Panc1 (cell line): ENCODE measurements at regions not wholly inside any gene's neighbourhood (a gene's known extent, or its start where the extent isn't known, plus 50 kb on each side); places are given as distances from the start of the nearest gene placed in this dataset.

Source experiments
- ATAC-seq: fragments of 200-7000 bp; cut with Tn5 transposase; 2 replicates; pipeline ENCODE4 v1.9.1; 2020; ENCODE audit warnings: mild to moderate bottlenecking, moderate library complexity
- BruUV-seq: library from RNA; stranded (reverse); fragments of 400-500 nt; replicated peaks from 2 replicates; lab custom pipeline; 2021; lab: Mats Ljungman, UMichigan
- CTCF ChIA-PET: fragments of 300-600 bp; sonication (Branson Sonifier 250); formaldehyde crosslinking; loops from one replicate; lab custom pipeline; 2022; ENCODE audit warnings: antibody characterized with exemption; lab: Charles Lee
- POLR2A ChIA-PET: fragments of 300-600 bp; sonication (Branson Sonifier 250); formaldehyde crosslinking; loops from one replicate; lab custom pipeline; 2022; ENCODE audit warnings: antibody characterized with exemption; lab: Charles Lee
- DNase-seq: peaks from one replicate; pipeline ENCODE4 v3.0.0-alpha.2; 2010; ENCODE audit warnings: low read depth, low spot score
- H3K27ac ChIP-seq: 2 replicates; pipeline ENCODE4 v1.5.1; 2011; ENCODE audit warnings: mild to moderate bottlenecking, low read length, inconsistent platforms
- H3K27me3 ChIP-seq: fragments of 200-500 bp; sonication (Bioruptor generic); 2 replicates; pipeline ENCODE4 v1.6.0; 2014; ENCODE audit warnings: low read length, inconsistent platforms; ENCODE audit not compliant: control insufficient read depth, insufficient read depth
- H3K36me3 ChIP-seq: fragments of 200-500 bp; sonication (Bioruptor generic); 2 replicates; pipeline ENCODE4 v1.5.1; 2014; ENCODE audit warnings: inconsistent platforms, mild to moderate bottlenecking, low read length, moderate library complexity; ENCODE audit not compliant: control insufficient read depth, insufficient read depth
- H3K4me1 ChIP-seq: 2 replicates; pipeline ENCODE4 v1.5.1; 2011; ENCODE audit warnings: inconsistent platforms, mild to moderate bottlenecking, low read length, moderate library complexity; ENCODE audit not compliant: control insufficient read depth, insufficient read depth
- H3K4me3 ChIP-seq, 2 experiments: 2 replicates each; pipeline ENCODE4 v1.5.1; 2011 to 2012; ENCODE audit warnings: low read depth in 2 of 2, low read length in 2 of 2, mild to moderate bottlenecking in 2 of 2, inconsistent platforms in 1 of 2, moderate library complexity in 1 of 2
- H3K9me3 ChIP-seq: fragments of 200-500 bp; sonication (Bioruptor generic); 2 replicates; pipeline ENCODE4 v1.5.1; 2014; ENCODE audit warnings: low read depth, mild to moderate bottlenecking, inconsistent platforms, low read length, moderate library complexity; ENCODE audit not compliant: control insufficient read depth, insufficient read depth
- CTCF ChIP-seq: fragments of 450-650 bp; IDR thresholded peaks from 2 replicates; pipeline ENCODE4 v1.5.1; 2017; ENCODE audit warnings: mild to moderate bottlenecking
- POLR2AphosphoS5 ChIP-seq: IDR thresholded peaks from 2 replicates; pipeline ENCODE4 v1.6.1; 2012; ENCODE audit warnings: mild to moderate bottlenecking, low read depth, low read length, moderate library complexity
- REST ChIP-seq, 2 experiments: IDR thresholded peaks; 2 replicates each; pipeline ENCODE4 v1.6.1; 2011 to 2012; ENCODE audit warnings: low read depth in 2 of 2, control low read depth in 1 of 2, low read length in 1 of 2, mild to moderate bottlenecking in 1 of 2, moderate library complexity in 1 of 2; ENCODE audit not compliant: insufficient read depth in 1 of 2
- SIN3A ChIP-seq: IDR thresholded peaks from 2 replicates; pipeline ENCODE4 v1.6.1; 2012; ENCODE audit warnings: low read depth, mild to moderate bottlenecking, low read length, moderate library complexity, borderline replicate concordance; ENCODE audit not compliant: insufficient read depth
- TCF7L2 ChIP-seq: IDR thresholded peaks from 2 replicates; pipeline ENCODE4 v1.6.1; 2011; ENCODE audit warnings: mild to moderate bottlenecking, low read depth, low read length, inconsistent platforms
- in situ Hi-C: cut with HindIII; loops from 2 replicates; pipeline ENCODE4 v1.10.0; 2016; ENCODE audit warnings: low sequenced_read_pairs, low pct_unique_long_range_greater_than_20kb
- intact Hi-C: fragments of 100-400 bp; cut with micrococcal nuclease; formaldehyde crosslinking; loops from one replicate; pipeline ENCODE4 v1.10.0; 2022; ENCODE audit not compliant: unreplicated experiment

GRCh38 chr4:178136736-178137345 is 694.6 kb upstream of the AGA start:
- DNase-seq (no peak), ATAC-seq (no peak)
- in situ Hi-C loops (no loop called here), intact Hi-C loops (no loop called here)
- POLR2A ChIA-PET: no interaction called here
- CTCF ChIA-PET: interaction anchor here (0.6 kb wide), 1 partner anchor 197 kb away, joined by 3 read pairs; no protein-coding TSS in a partner anchor
- Histone ChIP-seq H3K4me1 (no peaks in the 10 kb centered on the region), H3K9me3 (no peaks in the 10 kb centered on the region), H3K4me3 (no peak overlapping the region), H3K27ac (no peak overlapping the region), H3K27me3 (no peaks in the 10 kb centered on the region), H3K36me3 (no peaks in the 10 kb centered on the region)
- no TSS peak for BruUV-seq
- TF ChIP-seq REST (IDR thresholded peaks at IDR 0.05; ENCODE audit: insufficient read depth in 1 of 2, low read depth in 2 of 2, low read length in 1 of 2) (no peak), CTCF (no peak), TCF7L2 (no peak), SIN3A (no peak), POLR2AphosphoS5 (no peak)

GRCh38 chr4:178137732-178138471 is 695.7 kb upstream of the AGA start:
- no TSS peak for BruUV-seq

More at GRCh38 chr4:178137732-178138471, 695.7 kb upstream of the AGA start:
- Histone ChIP-seq H3K27ac (no peak overlapping the region), H3K4me1 (no peaks in the 10 kb centered on the region), H3K27me3 (no peaks in the 10 kb centered on the region), H3K9me3 (no peaks in the 10 kb centered on the region), H3K4me3 (no peak overlapping the region), H3K36me3 (no peaks in the 10 kb centered on the region)
- no peak for ATAC-seq
- in situ Hi-C loops: no loop called here
- TF ChIP-seq POLR2AphosphoS5 (no peak), CTCF (no peak), TCF7L2 (no peak), REST (IDR thresholded peaks at IDR 0.05; ENCODE audit: insufficient read depth in 1 of 2, low read depth in 2 of 2, low read length in 1 of 2) (no peak), SIN3A (no peak)
- intact Hi-C loops: no loop called here
- CTCF ChIA-PET: no interaction called here
- no peak for DNase-seq
- POLR2A ChIA-PET: no interaction called here
